DMS53 treated with DMSO at 0.1 percent for 48 hours (cell line): ENCODE measurements at regions not wholly inside any gene's neighbourhood (a gene's known extent, or its start where the extent isn't known, plus 50 kb on each side); places are given as distances from the start of the nearest gene placed in this dataset.
"Not testable (repeated sequence)": the region's sequence is repeated elsewhere in the genome, so short reads cannot be mapped to it uniquely, and the experiment has no call there.

Experiments used
- DNase-seq: peaks from one replicate; lab custom pipeline; 2025; ENCODE audit not compliant: unreplicated experiment; lab: John Stamatoyannopoulos, UW

GRCh38 chr7:6988608-6989007, 162.5 kb upstream of the CCZ1B start:
- not testable (repeated sequence) for DNase-seq

GRCh38 chr7:6989968-6990367, 163.9 kb upstream of the CCZ1B start:
- DNase-seq, result not testable (repeated sequence)

GRCh38 chr7:6990426-6991152, 164.5 kb upstream of the CCZ1B start:
- DNase-seq, result peak; percentile 21

GRCh38 chr7:6991169-6991611, 165.1 kb upstream of the CCZ1B start:
- DNase-seq, result peak; percentile 69

- DNase-seq, result not testable (repeated sequence)
Measured at GRCh38 chr7:6991686-6992085, 165.6 kb upstream of the CCZ1B start.

GRCh38 chr7:6992133-6992532, 166.1 kb upstream of the CCZ1B start:
- not testable (repeated sequence) for DNase-seq

GRCh38 chr7:6995026-6995425, 169.0 kb upstream of the CCZ1B start:
- not testable (repeated sequence) for DNase-seq

- not testable (repeated sequence) for DNase-seq
Measured at GRCh38 chr7:6995493-6996289, 169.6 kb upstream of the CCZ1B start.

- not testable (repeated sequence) for DNase-seq
Measured at GRCh38 chr7:6999067-6999666, 173.1 kb upstream of the CCZ1B start.

- no peak for DNase-seq
Measured at GRCh38 chr7:7002418-7003062, 176.5 kb upstream of the CCZ1B start.

GRCh38 chr7:7005303-7005702, 177.0 kb upstream of the C1GALT1 start:
- no peak for DNase-seq

GRCh38 chr7:7005949-7006348, 176.4 kb upstream of the C1GALT1 start:
- DNase-seq, result not testable (repeated sequence)

- not testable (repeated sequence) for DNase-seq
Measured at GRCh38 chr7:7011241-7011640, 171.1 kb upstream of the C1GALT1 start.

- not testable (repeated sequence) for DNase-seq
Measured at GRCh38 chr7:7011751-7012150, 170.6 kb upstream of the C1GALT1 start.

- no peak for DNase-seq
Measured at GRCh38 chr7:7014827-7015595, 167.3 kb upstream of the C1GALT1 start.

GRCh38 chr7:7017707-7018280, 164.6 kb upstream of the C1GALT1 start:
- no peak for DNase-seq

GRCh38 chr7:7018290-7018689, 164.1 kb upstream of the C1GALT1 start:
- DNase-seq, result no peak

- no peak for DNase-seq
Measured at GRCh38 chr7:7032221-7032620, 150.1 kb upstream of the C1GALT1 start.

- DNase-seq, result no peak
Measured at GRCh38 chr7:7035851-7036250, 146.5 kb upstream of the C1GALT1 start.

- DNase-seq, result not testable (repeated sequence)
Measured at GRCh38 chr7:7042286-7042893, 140.0 kb upstream of the C1GALT1 start.
